HG03558 (cell line): ENCODE measurements at regions not wholly inside any gene's neighbourhood (a gene's known extent, or its start where the extent isn't known, plus 50 kb on each side); places are given as distances from the start of the nearest gene placed in this dataset.
A peak's percentile ranks its signal among the peaks of the same experiment; 100 is the strongest.

ENCODE experiments used
- ATAC-seq: cut with Tn5 transposase; IDR thresholded peaks from one replicate; pipeline ENCODE4 v1.9.1; 2021; ENCODE audit warnings: moderate number of reproducible peaks; ENCODE audit not compliant: unreplicated experiment; ENCODE audit errors: extremely low read depth

DNA sequence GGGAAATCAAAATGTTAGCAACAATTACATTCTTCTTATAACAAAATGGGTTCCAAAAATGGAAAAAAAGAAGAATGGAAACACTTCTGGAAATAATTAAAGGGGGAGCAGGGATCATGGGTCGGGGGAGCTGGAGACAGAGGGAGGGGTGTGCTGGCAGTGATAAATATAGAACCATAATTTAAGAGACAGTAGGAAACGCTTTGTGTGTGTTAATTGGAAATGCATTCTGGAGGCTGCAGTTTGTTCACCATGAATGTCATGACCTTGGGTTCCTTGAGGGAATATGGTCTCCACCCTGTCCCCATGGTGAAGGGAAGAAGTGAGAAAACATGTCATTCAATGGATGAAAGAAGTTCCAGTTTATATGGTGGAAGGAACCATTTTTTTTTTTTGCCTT lies 540.7 kb downstream of the TNS1 start:
- ATAC-seq = no peak

DNA sequence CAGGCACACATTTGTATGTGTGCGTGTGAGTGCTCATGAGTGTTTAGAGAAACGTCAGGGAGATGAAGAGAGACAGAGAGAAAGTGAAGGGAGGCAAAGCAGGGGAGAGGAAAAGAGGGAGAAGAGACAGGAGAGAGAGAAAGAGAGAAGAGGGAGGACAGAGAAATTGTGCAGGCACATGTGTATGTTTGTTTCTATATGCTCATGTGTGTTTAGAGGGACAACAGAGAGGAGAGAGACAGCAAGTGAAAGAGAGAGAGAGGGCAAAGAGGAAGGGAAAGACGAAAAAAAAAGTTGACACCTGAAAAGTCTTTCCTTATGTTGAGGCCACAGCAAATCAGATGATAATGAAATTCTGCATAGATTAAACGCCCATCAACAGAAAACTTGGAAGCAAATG lies 541.1 kb downstream of the TNS1 start:
- ATAC-seq = no peak

DNA sequence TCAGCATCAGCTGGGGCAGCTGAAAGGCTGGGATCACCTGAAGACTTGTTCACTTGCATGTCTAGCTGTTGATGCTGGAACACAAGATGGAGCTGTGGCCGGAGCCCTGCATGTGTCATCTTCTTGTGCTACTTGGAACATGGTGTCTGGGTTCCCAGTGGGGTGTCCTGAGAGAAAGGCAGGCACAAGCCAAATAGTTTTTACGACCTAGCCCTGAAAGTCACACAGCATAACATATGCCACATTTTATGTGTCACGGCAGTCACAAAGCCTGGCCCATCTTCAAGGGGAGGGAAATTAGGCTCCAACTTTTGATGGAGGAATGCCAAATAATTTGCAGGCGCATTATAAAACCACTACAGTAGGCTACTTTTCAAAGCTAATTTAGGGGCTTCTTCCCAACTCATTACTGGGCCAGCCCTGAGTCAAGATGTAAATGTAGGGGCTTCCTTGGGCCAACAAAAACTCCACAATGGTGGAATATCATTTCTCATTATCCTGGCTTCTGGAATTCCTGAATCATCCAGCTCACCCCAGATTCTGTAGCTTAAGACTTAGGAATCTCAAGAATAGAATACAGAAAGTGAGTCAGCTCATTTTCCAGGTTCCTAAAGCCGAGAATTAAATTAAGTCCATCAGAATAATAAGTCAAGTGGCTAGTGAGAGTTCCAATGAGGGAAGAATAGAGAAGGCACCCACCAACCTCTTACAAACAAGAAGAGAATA lies 543.0 kb downstream of the TNS1 start:
- ATAC-seq = no peak

DNA sequence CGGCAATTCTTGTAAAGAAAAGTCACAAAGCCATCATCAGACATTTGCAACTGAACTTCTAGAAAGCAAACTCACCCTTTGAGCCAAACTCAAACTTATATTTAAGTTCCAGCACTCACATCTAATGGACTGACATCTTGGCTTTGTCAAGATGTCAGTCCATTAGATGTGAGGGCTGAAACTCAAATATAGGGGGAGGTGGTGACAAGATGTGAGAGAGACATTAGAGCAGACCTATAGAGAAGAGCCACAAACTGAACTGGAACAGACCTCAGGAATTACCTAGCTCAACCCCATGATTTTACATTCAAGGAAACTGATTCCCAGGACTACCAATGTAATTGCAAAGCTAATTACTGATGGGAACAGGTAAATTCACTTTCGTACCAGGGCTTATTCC lies 543.8 kb downstream of the TNS1 start:
- ATAC-seq = no peak

DNA sequence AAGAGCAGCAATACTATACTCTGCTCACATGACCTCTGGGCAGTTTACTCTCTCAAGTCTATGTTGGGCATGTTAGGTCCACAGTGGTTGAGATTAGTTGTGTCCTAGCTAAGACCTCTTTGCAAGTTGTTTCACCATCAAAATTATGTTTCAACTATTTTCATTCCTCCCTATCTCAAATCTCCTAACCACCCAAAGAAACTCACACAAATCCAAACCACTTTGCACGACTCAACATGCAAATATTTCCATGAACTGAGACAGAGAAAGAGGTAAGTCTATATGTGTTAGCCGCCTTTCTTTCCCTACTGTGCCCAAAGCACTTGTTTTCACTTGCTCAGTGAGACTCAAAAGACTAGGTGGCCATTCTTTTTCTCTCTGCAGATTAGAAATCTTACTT lies 546.8 kb downstream of the TNS1 start:
- ATAC-seq = no peak

DNA sequence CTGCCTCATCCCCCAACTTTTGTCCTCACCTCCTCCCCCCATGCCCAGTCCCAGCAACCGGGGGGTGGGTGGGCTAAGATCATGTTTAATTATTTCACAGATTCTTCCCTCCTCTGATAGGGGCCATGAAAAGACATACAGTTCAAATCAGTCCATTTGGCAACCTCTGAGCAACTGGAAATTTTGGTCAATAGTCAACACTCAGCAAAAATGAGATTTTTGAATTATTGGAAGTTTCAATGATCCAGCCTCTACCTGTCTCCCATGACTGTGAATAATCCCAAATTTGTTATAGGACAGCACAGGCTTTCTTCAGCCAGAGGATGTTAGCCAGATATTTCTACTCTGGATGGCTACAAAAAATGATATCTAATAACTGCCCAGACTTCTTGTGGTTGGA lies 549.9 kb downstream of the TNS1 start:
- ATAC-seq = no peak

DNA sequence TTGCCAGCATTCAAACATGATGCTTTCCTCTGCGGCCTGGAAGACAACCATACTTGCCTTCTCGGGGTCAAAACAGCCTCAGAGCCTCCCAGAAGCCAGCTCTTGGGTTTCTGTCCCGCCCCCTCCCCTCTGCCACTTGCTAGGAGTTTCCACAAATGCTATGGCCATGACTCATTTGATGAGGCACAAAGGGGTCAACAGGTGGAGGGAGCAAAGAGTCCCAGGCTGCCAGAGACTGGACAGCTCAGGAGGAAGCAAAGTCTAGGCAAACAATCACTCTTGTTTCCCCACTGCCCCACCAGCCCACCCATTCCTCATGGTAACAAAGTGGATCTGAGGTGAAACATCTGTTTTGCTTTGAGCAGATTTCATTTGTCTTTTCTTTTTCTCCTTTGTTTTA lies 551.1 kb downstream of the TNS1 start:
- no peak for ATAC-seq

DNA sequence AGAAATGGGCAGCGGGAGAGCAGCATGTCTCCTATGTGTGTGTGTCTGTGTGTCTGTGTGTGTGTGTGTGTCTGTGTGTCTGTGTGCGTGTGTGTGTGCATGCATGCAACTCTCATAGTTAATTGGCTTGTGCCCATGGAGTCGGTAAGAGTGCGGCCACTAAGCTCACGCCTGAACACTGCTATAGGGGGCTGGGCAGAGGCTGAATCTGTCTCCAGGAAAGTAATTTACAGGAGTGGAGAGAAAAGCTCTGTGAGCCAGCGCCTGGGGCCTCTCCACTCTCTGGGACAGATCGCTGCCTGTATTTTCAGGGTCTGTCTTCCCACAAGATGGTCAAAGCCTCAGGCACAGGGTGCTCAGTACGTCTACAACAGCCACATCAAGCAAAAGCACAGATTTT lies 553.4 kb downstream of the TNS1 start:
- no peak for ATAC-seq

DNA sequence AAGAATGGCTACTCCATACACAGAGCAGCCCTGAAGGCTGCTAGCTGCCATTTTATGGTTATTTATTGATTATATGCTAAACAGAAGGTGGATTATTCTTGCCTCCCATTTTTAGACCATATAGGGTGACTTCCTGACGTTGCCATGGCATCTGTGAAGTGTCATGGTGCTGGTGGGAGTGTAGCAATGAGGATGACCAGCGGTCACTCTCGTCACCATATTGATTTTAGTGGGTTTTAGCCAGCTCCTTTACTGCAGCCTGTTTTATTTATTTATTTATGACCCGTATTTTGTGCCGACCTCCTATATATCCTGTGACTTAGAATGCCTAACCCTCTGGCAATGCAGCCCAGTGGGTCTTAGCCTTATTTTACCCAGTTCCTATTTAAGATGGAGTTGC lies 553.9 kb downstream of the TNS1 start:
- ATAC-seq = no peak

DNA sequence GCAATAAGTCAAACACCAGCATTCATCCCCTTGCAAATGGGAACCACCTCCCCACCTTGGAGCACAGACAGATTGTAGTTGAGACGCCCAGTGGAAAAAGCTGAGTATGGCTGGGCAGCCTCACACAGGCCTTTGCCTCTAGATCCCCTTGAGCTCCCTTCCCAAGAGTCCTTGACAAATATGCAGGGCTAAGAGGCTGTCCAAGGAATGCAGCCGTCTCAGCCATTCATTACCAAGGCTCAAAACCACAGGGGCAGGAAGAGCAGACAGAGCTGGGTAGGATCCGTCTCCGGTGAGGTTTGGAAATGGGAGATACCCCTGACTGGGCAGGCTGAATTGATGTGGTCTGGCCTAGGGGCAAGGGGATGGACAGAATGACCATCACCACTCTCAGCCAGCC lies 557.1 kb downstream of the TNS1 start:
- ATAC-seq = no peak

DNA sequence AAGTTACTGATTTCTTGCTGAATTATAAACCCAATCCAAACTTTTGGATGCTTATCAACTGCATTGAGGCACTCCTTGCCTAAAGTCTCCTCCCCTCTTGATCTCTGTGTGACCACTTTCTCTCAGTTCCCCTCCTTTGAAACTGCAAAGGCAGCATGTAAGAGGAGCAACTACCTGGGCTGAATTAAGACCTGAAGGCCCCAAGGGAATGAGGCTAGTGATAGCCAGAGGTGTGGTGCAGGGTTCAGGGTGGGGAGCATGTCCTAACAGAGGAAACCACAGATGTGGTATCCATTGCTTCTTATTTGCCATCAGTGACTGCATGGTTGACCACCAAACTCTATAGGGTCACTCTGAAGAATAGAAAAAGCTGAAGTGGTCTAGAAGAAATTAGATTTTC lies 557.9 kb downstream of the TNS1 start:
- no peak for ATAC-seq

DNA sequence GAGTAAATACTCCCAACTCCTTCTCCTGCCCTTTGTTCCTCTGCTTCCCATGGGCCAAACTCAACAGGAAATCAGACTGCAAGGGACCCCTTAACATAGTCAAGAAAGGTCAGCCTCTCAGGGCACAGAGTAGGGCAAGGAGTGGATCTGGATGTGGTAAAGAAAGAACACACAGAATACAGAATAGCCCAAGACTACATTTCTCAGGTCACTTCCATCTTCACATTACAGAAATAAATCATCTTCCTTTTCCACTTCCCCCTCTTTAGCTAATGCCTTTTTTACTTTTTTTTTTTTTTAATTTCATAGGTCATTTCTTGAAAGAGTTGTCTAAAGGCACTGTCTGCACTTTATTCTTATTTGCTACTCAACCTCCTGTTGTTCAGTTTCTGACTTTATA lies 558.3 kb downstream of the TNS1 start:
- no peak for ATAC-seq

DNA sequence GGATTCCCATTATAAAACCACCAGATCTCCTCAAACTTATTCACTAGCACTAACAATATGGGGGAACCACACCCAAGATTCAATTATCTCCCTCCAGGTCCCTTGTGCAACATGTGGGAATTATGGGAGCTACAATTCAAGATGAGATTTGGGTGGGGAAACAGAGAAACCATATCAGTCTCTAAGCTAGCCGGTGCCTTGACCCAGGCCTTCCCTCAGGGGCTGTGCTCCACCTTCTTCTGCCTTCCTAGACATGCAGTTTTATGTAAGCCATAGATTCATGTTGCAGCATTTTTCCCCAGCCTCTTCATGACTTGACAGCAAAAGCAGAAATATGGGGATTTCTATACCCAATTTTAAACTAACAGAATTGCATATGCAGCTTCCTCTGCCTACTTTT lies 559.2 kb downstream of the TNS1 start:
- no peak for ATAC-seq

DNA sequence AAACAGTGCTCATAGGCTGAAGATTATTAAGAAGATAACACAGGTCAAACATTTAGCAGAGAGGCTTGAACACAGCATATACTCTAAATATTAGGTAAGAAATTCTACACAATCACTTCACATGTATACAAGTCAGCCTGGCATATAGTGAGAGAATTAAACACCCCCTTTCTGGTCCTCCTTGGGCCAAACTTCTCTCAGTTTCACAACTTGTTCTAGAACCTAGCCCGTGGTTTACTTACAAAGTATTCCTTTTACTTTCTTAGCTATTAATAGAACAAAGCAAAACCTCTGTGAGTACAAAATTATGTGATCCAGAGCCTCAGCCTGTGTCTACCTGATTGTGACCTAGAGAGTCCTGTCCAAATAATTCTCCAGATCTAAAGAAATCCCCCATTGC lies 562.8 kb downstream of the TNS1 start:
- peak; percentile 50 for ATAC-seq

DNA sequence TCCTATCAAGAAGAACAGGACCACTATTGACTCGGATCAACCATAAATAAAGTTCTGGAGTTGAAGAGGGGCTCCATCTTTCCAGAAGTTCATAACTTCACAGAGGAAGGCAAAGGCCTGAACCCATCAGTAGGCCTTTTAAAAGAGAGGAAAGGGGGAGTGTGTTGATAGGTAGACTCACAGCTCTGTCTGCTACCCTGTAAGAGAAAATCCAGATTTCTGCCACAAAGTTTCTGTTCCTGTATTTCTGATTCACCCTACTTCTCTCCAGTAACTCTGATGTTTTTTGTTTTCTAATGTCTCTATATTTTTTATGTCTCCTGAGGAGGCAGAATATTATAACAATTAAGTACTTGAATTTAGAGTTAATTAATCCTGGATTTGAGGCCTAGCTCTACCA lies 564.0 kb downstream of the TNS1 start:
- no peak for ATAC-seq

DNA sequence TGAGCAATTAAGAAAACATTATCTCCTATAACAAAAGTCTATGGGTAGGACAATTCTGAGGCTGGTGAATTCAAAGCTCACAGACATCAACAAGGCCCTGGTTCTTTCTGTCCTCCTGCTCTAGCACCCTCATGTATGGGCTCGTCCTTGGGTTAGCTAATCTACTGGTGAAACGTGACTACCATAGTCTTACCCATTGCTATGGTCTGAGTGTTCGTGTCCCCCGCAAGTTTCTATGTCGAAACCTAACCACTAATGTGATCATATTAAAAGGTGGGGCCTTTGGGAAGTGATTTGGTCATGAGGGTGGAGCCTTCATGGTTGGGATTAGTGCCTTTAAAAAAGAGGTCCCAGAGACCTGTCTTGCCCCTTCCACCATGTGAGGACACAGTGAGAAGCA lies 564.7 kb downstream of the TNS1 start:
- ATAC-seq = no peak

DNA sequence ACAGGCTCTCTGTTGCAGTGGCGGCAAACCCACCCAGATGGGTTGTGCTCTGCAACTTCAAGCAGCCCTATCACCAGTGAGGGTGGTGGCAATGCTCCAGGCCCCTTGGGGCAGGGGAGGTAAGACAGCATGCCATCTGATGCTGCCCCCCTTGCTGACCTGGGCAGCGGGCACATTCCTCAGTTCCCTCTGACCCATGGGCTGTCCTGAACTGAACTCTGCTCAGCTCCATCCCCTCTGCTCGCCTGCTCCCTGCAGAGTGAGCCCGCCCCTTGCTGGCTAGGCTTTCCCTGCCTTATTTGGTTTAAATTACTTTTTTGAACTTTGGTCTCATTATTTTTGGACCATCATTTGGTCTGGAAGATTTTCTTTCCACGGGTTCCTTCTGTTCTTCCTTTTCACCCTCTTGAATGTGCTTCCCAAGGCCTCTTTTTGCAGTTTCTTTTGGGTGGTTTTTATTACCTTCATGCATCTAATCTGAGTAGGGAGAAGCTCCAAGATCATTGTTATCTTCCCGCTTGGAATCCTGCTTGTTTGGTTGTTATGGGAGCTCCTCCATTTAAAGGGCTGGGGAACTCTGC lies 565.4 kb downstream of the TNS1 start:
- ATAC-seq = no peak

DNA sequence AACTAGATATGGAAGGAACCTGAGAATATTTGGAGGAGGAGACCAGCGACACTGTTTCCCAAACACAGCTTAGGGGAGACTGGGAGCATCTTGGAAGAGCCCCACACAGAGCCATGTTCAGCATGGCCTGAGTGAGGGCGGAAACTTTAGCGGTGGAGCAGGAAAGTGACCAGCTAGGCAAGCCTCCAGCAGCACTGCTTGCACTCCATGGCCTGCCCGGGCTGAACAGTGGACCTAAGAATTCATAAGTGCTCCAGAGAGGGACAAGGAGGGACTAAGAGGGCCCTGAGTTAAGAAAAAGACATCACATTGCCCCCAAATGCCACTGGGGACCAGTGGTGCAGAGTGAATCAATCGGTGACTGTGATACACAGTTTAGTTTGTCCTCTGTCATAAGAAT lies 566.4 kb downstream of the TNS1 start:
- ATAC-seq = no peak

DNA sequence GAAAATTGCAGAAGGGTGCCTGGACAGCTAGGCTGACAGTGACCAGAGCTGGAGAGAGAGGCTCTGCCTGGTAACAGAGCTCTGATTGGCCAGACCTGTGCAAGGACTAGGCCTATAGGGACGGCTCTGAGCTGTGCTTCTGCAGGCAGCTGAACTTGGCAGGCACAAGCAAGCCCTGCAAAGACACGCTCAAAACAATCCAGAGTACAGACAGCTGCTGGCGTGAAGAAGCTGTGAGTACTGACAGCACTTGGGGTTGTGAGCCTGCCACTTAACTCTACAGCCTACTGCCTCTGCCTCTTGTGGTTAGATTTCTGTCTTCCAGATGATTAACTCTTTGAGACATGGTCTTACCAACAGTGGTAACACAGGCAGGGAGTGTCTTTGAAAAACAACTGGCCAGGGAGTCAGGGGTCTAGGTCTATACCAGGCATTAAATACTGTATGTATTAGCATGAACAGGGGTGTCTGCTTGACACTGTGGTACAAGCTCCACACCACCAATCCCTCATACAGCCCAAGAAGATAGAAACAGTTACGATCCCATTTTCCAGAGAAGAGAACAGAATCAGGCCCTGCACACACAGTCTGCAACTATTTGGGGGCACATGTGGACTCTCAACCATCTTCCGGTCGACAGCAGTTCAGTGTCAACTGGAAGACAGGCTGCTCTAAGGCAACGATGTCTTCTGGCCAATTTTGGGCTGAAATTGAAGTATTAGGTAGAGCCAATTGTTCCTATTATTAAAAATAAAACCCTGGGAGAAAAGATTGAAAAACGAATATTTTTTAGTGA lies 568.4 kb downstream of the TNS1 start:
- ATAC-seq = peak; percentile 97

DNA sequence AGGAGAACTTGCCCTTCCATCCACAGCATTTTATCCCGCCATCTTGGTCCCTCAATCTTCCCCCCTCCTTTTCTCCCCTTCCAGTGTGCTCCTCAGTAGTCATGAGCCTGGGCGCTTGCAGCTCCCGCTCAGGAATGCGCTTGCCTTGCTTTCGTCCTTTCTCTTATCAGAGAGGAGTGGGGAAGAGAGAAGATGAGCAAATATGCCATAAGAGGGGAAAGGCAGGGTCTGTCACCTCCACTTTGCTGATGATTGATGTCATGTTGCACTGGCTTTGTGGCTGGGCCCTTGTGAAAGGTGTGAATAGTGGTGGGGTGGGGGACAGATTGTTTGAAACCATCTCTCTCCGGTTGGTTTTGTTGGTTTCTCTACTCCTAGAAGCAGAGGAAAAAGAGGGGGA lies 569.3 kb downstream of the TNS1 start:
- no peak for ATAC-seq

DNA sequence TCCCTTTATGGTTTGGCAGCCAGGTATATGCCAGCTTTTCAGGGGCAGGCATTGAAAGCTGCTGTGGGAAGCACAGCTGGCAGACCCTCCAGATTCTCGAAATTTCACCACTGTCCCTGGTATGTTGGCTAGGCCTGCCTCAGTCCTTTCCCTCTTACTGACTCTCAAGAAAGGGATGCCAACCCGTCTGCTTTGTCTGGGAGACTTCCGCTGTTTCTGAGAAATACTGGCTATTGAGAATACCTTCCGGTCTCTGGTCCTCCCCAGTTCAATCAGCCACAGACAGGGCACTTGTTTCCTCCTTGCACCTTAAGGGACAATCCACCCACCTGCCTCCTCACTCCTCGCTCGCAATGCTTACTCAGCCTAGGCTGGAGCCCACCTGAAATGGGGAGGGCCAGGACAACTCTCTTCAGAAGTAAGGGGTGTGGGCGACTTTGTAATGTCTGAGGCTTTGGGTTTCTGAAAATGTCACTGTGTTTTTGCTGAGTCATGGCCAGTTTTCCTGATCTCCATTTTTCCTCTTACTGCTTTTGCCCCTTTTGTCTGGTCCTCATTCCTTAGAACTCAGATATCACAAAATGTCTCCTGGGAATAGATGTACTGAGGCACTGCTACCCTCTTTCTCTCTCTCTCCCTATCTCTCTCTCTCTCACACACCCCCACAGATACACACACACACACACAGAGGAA lies 571.1 kb downstream of the TNS1 start:
- ATAC-seq = no peak
